CD4-positive, alpha-beta T cell (primary cell): ENCODE measurements at regions not wholly inside any gene's neighbourhood (a gene's known extent, or its start where the extent isn't known, plus 50 kb on each side); places are given as distances from the start of the nearest gene placed in this dataset.

Source experiments
- ATAC-seq: fragments of 200-7000 bp; cut with Tn5 transposase; one replicate; pipeline ENCODE4 v1.10.0; 2022; ENCODE audit warnings: mild to moderate bottlenecking; ENCODE audit not compliant: poor library complexity
- CTCF ChIA-PET: fragments of 350-600 bp; sonication (Branson Sonifier 250); formaldehyde crosslinking; loops from one replicate; lab custom pipeline; 2021; ENCODE audit warnings: antibody characterized with exemption, inconsistent platforms; lab: Charles Lee
- POLR2A ChIA-PET: fragments of 350-600 bp; sonication (Branson Sonifier 250); formaldehyde crosslinking; loops from one replicate; lab custom pipeline; 2021; ENCODE audit warnings: antibody characterized with exemption, inconsistent platforms; lab: Charles Lee
- DNase-seq, 14 experiments: peaks; one replicate each; pipeline ENCODE4 v3.0.0-alpha.2; 2013 to 2020; ENCODE audit warnings: mixed read lengths in 2 of 14
- H3K27ac ChIP-seq, 2 donors: one replicate each; pipeline versions ENCODE4 v1.5.1 to v1.7.0; 2013; ENCODE audit warnings: low read length in 2 of 2, low read depth in 1 of 2, mild to moderate bottlenecking in 1 of 2
- H3K27me3 ChIP-seq, 2 experiments: 1 replicate in 1 of 2; 2 replicates in 1 of 2; pipeline versions ENCODE4 v1.6.1 to v1.7.0; 2013; ENCODE audit warnings: low read length in 2 of 2, control low read depth in 1 of 2, mild to moderate bottlenecking in 1 of 2, moderate library complexity in 1 of 2; ENCODE audit not compliant: insufficient read depth in 2 of 2, control insufficient read depth in 1 of 2
- H3K36me3 ChIP-seq: one replicate; pipeline ENCODE4 v1.6.1; 2013; ENCODE audit warnings: low read length, control low read depth; ENCODE audit not compliant: insufficient read depth
- H3K4me1 ChIP-seq: one replicate; pipeline ENCODE4 v1.6.1; 2013; ENCODE audit warnings: low read length, control low read depth; ENCODE audit not compliant: insufficient read depth
- H3K4me3 ChIP-seq: one replicate; pipeline ENCODE4 v1.5.1; 2013; ENCODE audit warnings: mild to moderate bottlenecking, low read length, moderate library complexity
- H3K9me3 ChIP-seq, 2 experiments: 1 replicate in 1 of 2; 2 replicates in 1 of 2; pipeline versions ENCODE4 v1.6.1 to v1.7.0; 2013; ENCODE audit warnings: low read length in 2 of 2, mild to moderate bottlenecking in 2 of 2, control low read depth in 1 of 2, moderate library complexity in 1 of 2; ENCODE audit not compliant: control insufficient read depth in 1 of 2, insufficient read depth in 1 of 2
- H3K27ac Mint-ChIP-seq: one replicate; pipeline ENCODE4 v1.8.0; 2020; ENCODE audit warnings: mixed read lengths
- H3K27me3 Mint-ChIP-seq: one replicate; pipeline ENCODE4 v1.8.0; 2021; ENCODE audit warnings: mixed read lengths
- H3K36me3 Mint-ChIP-seq: one replicate; pipeline ENCODE4 v1.8.0; 2021; ENCODE audit warnings: low read depth, mixed read lengths
- H3K4me1 Mint-ChIP-seq: one replicate; pipeline ENCODE4 v1.8.0; 2021; ENCODE audit warnings: low read depth, mixed read lengths
- H3K4me3 Mint-ChIP-seq: one replicate; pipeline ENCODE4 v1.8.0; 2020; ENCODE audit warnings: mild to moderate bottlenecking, mixed read lengths
- H3K9me3 Mint-ChIP-seq: one replicate; pipeline ENCODE4 v1.8.0; 2020; ENCODE audit warnings: mixed read lengths
- CTCF ChIP-seq: fragments of 200-600 bp; IDR thresholded peaks from one replicate; pipeline ENCODE4 v1.8.0; 2022; ENCODE audit warnings: antibody characterized with exemption, mild to moderate bottlenecking
- intact Hi-C, 2 experiments: fragments of 100-400 bp; cut with DNase I in 1 of 2; cut with micrococcal nuclease in 1 of 2; formaldehyde crosslinking; loops; one replicate each; pipeline versions ENCODE4 v1.15.1 to v1.9.0; 2023 to 2025; cut with DNase I, micrococcal nuclease

GRCh38 chr1:37306871-37307270, 167.5 kb upstream of the ZC3H12A start:
- DNase-seq (no peak), ATAC-seq (no peak)
- H3K27me3 ChIP-seq: peaks cover 2 to 12% of the 10 kb centered on the region in 2 experiments
- H3K36me3 ChIP-seq: no peaks in the 10 kb centered on the region
- Mint-ChIP-seq H3K9me3 (no peaks in the 10 kb centered on the region), H3K27me3 (peaks cover 31% of the 10 kb centered on the region), H3K27ac (no peak overlapping the region), H3K36me3 (no peaks in the 10 kb centered on the region), H3K4me1 (no peaks in the 10 kb centered on the region), H3K4me3 (no peak overlapping the region)
- ChIA-PET CTCF (no interaction called here), POLR2A (no interaction called here)
- no peaks in the 10 kb centered on the region for H3K4me1 ChIP-seq
- no peaks in the 10 kb centered on the region for H3K9me3 ChIP-seq
- H3K27ac ChIP-seq: no peak overlapping the region
- no peak overlapping the region for H3K4me3 ChIP-seq
- TF ChIP-seq CTCF: no peak
- intact Hi-C loops: no loop called here

GRCh38 chr1:37308031-37308960, 166.1 kb upstream of the ZC3H12A start:
- no peak for DNase-seq
- Histone ChIP-seq H3K36me3 (no peaks in the 10 kb centered on the region), H3K27ac (no peak overlapping the region), H3K9me3 (no peaks in the 10 kb centered on the region), H3K4me1 (no peaks in the 10 kb centered on the region), H3K27me3 (peaks cover 9 to 26% of the 10 kb centered on the region in 2 experiments), H3K4me3 (no peak overlapping the region)
- ChIA-PET CTCF (no interaction called here), POLR2A (no interaction called here)
- Mint-ChIP-seq H3K27ac (no peak overlapping the region), H3K27me3 (peaks cover 39% of the 10 kb centered on the region), H3K36me3 (no peaks in the 10 kb centered on the region), H3K4me1 (no peaks in the 10 kb centered on the region), H3K9me3 (no peaks in the 10 kb centered on the region), H3K4me3 (no peak overlapping the region)
- TF ChIP-seq CTCF: no peak
- intact Hi-C loops: no loop called here
- ATAC-seq: no peak

GRCh38 chr1:37309574-37309973, 164.8 kb upstream of the ZC3H12A start:
- CTCF ChIA-PET: no interaction called here
- H3K27me3 Mint-ChIP-seq: peaks cover 44% of the 10 kb centered on the region
- no peak for ATAC-seq

More at GRCh38 chr1:37309574-37309973, 164.8 kb upstream of the ZC3H12A start:
- no peaks in the 10 kb centered on the region for H3K4me1 Mint-ChIP-seq
- Histone ChIP-seq H3K27me3 (peaks cover 15 to 34% of the 10 kb centered on the region in 2 experiments), H3K4me3 (no peak overlapping the region), H3K4me1 (no peaks in the 10 kb centered on the region), H3K9me3 (no peaks in the 10 kb centered on the region), H3K36me3 (no peaks in the 10 kb centered on the region), H3K27ac (no peak overlapping the region)
- H3K9me3 Mint-ChIP-seq: no peaks in the 10 kb centered on the region
- intact Hi-C loops: no loop called here
- POLR2A ChIA-PET: no interaction called here
- no peak for TF ChIP-seq CTCF
- H3K27ac Mint-ChIP-seq: no peak overlapping the region
- no peak overlapping the region for H3K4me3 Mint-ChIP-seq
- H3K36me3 Mint-ChIP-seq: no peaks in the 10 kb centered on the region
- no peak for DNase-seq
